ENCODE measurements at regions not wholly inside any gene's neighbourhood (a gene's known extent, or its start where the extent isn't known, plus 50 kb on each side); places are given as distances from the start of the nearest gene placed in this dataset.

DNA sequence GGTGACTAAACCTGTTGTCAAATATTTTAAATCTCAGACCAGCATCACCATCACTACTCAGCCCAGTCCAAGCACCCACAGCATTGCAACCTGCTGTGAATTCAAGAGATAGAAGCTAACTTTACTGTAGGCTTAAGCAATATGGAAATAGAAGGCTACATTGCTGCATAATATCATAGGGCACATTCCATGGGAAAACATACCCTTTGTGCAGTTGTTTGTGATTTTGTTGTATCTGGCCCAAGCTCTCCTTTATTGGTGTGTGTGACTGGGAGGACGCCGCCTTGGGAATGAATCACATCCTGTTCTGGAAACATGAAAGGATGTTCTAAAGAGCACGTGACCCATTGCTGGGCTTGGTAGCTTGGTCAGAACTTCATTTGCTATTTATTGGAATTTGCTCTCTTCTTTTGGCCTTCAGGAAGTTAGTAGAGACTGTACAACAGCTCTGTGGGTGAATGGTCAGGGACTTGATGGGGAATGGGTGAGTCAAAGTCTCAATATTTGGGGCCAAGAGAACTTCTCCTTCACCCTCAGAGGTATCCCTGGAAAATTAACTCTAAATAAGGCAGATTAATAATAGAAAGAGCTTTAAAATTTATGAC is 106.8 kb upstream of the SERPINE2 start:
- FAIRE-seq (no peak), DNase-seq (ENCODE audit: low read depth in 1 of 2, low spot score in 2 of 2) (no peak)
- Histone ChIP-seq H3K56ac (replicated peaks; ENCODE audit: insufficient read length, low read depth, low read length) (no peak overlapping the region), H2BK15ac (ENCODE audit: low read length) (no peak overlapping the region), H2BK5ac (ENCODE audit: low read depth, low read length) (no peak overlapping the region), H3K9me3 (ENCODE audit: insufficient read depth in 2 of 2, low read depth in 1 of 2, low read length in 1 of 2) (no peaks in the 10 kb centered on the region), H3K14ac (ENCODE audit: insufficient read length) (no peak overlapping the region), H2BK12ac (ENCODE audit: low read depth, low read length) (no peak overlapping the region), H3K79me2 (ENCODE audit: control insufficient read depth in 1 of 2, insufficient read depth in 2 of 2, low read length in 2 of 2) (no peaks in the 10 kb centered on the region), H4K5ac (ENCODE audit: insufficient read length, low read depth, low read length) (no peak overlapping the region), H3K9ac (replicated peaks in 1 of 4; ENCODE audit: extremely low read depth in 1 of 4, low read depth in 3 of 4, low read length in 3 of 4) (no peak overlapping the region), H3K79me1 (ENCODE audit: low read depth, low read length) (no peaks in the 10 kb centered on the region), H2AK5ac (ENCODE audit: low read depth, low read length) (no peak overlapping the region), H3K23me2 (ENCODE audit: low read depth, low read length) (no peaks in the 10 kb centered on the region), H3K27me3 (replicated peaks in 1 of 4; ENCODE audit: control insufficient read depth in 3 of 4, extremely low read depth in 1 of 4, insufficient read depth in 3 of 4, low read length in 3 of 4) (no peaks in the 10 kb centered on the region), H4K20me1 (replicated peaks in 1 of 2; ENCODE audit: control insufficient read depth in 1 of 2, insufficient read depth in 2 of 2, low read length in 2 of 2) (no peaks in the 10 kb centered on the region), H3K36me3 (ENCODE audit: control insufficient read depth in 2 of 4, insufficient read depth in 4 of 4, low read length in 3 of 4) (no peaks in the 10 kb centered on the region), H3K4me1 (replicated peaks in 1 of 4; ENCODE audit: control insufficient read depth in 3 of 4, insufficient read depth in 4 of 4, low read length in 3 of 4) (no peaks in the 10 kb centered on the region), H4K8ac (ENCODE audit: extremely low read depth, insufficient read depth, low read length) (no peak overlapping the region), H3K23ac (ENCODE audit: insufficient read length) (no peak overlapping the region), H3K27ac (ENCODE audit: low read depth, low read length) (no peak overlapping the region), H3K18ac (ENCODE audit: extremely low read depth, low read length) (no peak overlapping the region), H4K91ac (replicated peaks; ENCODE audit: insufficient read length, low read length) (no peak overlapping the region), H2BK20ac (ENCODE audit: low read length) (no peak overlapping the region), H2BK120ac (replicated peaks; ENCODE audit: low read depth, low read length) (no peak overlapping the region), H3K4me3 (ENCODE audit: extremely low read depth in 1 of 4, insufficient read depth in 2 of 4, low read depth in 3 of 4, low read length in 4 of 4) (no peak overlapping the region), H3K4ac (replicated peaks; ENCODE audit: insufficient read length, low read depth, low read length) (no peak overlapping the region), H2AFZ (ENCODE audit: low read length) (no peak overlapping the region), H3K4me2 (ENCODE audit: insufficient read depth in 1 of 2, low read depth in 2 of 2, low read length in 2 of 2) (no peak overlapping the region)
- WGBS, 2 experiments (ENCODE audit: extremely low coverage in 1 of 2, insufficient coverage in 1 of 2, insufficient read length in 1 of 2, insufficient replicate concordance in 2 of 2, low coverage in 1 of 2, low lambda C conversion rate in 2 of 2, missing lambda C conversion rate in 1 of 2), result 90% methylated on average over 3 of the region's 3 CpGs; no CpG with 5 or more reads in 1 of the 2 experiments
- ChIA-PET POLR2A (ENCODE audit: partially characterized antibody) (no interaction called here), CTCF (ENCODE audit: partially characterized antibody) (interaction anchor here (0.9 kb wide), 1 partner anchor 83 kb away, joined by 3 read pairs; no protein-coding TSS in a partner anchor)
- TF ChIP-seq TBP (IDR thresholded peaks at IDR 0.05; ENCODE audit: low read depth, low read length) (no peak), EP300 (IDR thresholded peaks at IDR 0.05; ENCODE audit: borderline replicate concordance in 1 of 2, low read depth in 2 of 2, low read length in 2 of 2) (no peak), KDM5A (IDR thresholded peaks at IDR 0.05; ENCODE audit: low read length) (no peak), SP4 (IDR thresholded peaks at IDR 0.05; ENCODE audit: low read length) (no peak), PHF8 (conservative IDR thresholded peaks at IDR 0.05; ENCODE audit: low read depth, low read length) (no peak), CHD2 (IDR thresholded peaks at IDR 0.05; ENCODE audit: low read length) (no peak), JUND (IDR thresholded peaks at IDR 0.05; ENCODE audit: low read length) (no peak), RXRA (IDR thresholded peaks at IDR 0.05; ENCODE audit: insufficient read depth, low read depth, low read length) (no peak), POLR2A (IDR thresholded peaks at IDR 0.05; ENCODE audit: control extremely low read depth in 1 of 2, low read depth in 2 of 2, low read length in 2 of 2) (no peak), GTF2F1 (IDR thresholded peaks at IDR 0.05; ENCODE audit: borderline replicate concordance, low read depth, low read length) (no peak), RBBP5 (IDR thresholded peaks at IDR 0.05; ENCODE audit: borderline replicate concordance, low read depth, low read length) (no peak), POU5F1 (IDR thresholded peaks at IDR 0.05; ENCODE audit: low read depth, low read length) (no peak), RFX5 (IDR thresholded peaks at IDR 0.05; ENCODE audit: borderline replicate concordance, low read depth, low read length) (no peak), SAP30 (IDR thresholded peaks at IDR 0.05; ENCODE audit: insufficient read depth, insufficient replicate concordance, low read length) (no peak), CBX5 (IDR thresholded peaks at IDR 0.05; ENCODE audit: low read depth, low read length) (no peak)
